SK-N-SH (cell line): ENCODE measurements at regions not wholly inside any gene's neighbourhood (a gene's known extent, or its start where the extent isn't known, plus 50 kb on each side); places are given as distances from the start of the nearest gene placed in this dataset.

Experiments used
- CTCF ChIA-PET: fragments of 300-600, 350-600 bp; formaldehyde crosslinking; extraction: SDS; loops from one replicate; lab custom pipeline; 2021; lab: Yijun Ruan, JAX
- POLR2A ChIA-PET: fragments of 350-600 bp; sonication (Branson Sonifier 250); formaldehyde crosslinking; extraction: SDS; loops from one replicate; lab custom pipeline; 2020; ENCODE audit warnings: antibody characterized with exemption, inconsistent platforms; lab: Yijun Ruan, JAX
- DNase-seq: peaks from one replicate; pipeline ENCODE4 v3.0.0; 2012
- H2AFZ ChIP-seq: fragments of 200-600 bp; sonication (generic); 2 replicates; pipeline ENCODE4 v1.8.1; 2016; ENCODE audit warnings: antibody characterized with exemption, mild to moderate bottlenecking, low read depth
- H3F3A ChIP-seq: fragments of 200-600 bp; sonication (generic); replicated peaks from 2 replicates; pipeline ENCODE3; 2016; ENCODE audit warnings: antibody characterized with exemption, mild to moderate bottlenecking; ENCODE audit not compliant: insufficient read depth
- H3K27ac ChIP-seq, 2 experiments: fragments of 200-500 bp in 1 of 2; fragments of 200-600 bp in 1 of 2; sonication (Bioruptor generic) in 1 of 2; sonication (generic), shearing (Covaris generic) in 1 of 2; 2 replicates each; pipeline versions ENCODE4 v1.5.1 to v1.6.1; 2014 to 2016; ENCODE audit warnings: low read depth in 2 of 2, inconsistent platforms in 1 of 2, low read length in 1 of 2, mild to moderate bottlenecking in 1 of 2, mixed read lengths in 1 of 2
- H3K27me3 ChIP-seq: fragments of 200-600 bp; sonication (generic), shearing (Covaris generic); 2 replicates; pipeline ENCODE4 v1.6.1; 2016; ENCODE audit warnings: mixed run types; ENCODE audit not compliant: insufficient read depth
- H3K36me3 ChIP-seq, 2 experiments: fragments of 200-500 bp in 1 of 2; fragments of 200-600 bp in 1 of 2; sonication (Bioruptor generic) in 1 of 2; sonication (generic) in 1 of 2; replicated peaks in 1 of 2; 2 replicates each; pipeline versions ENCODE3 to v1.5.1; 2014 to 2016; ENCODE audit warnings: low read length in 1 of 2, mild to moderate bottlenecking in 1 of 2; ENCODE audit not compliant: insufficient read depth in 2 of 2, control insufficient read depth in 1 of 2
- H3K4me1 ChIP-seq, 2 experiments: fragments of 200-500 bp in 1 of 2; fragments of 200-600 bp in 1 of 2; sonication (Bioruptor generic) in 1 of 2; sonication (generic), shearing (Covaris generic) in 1 of 2; 2 replicates each; pipeline versions ENCODE4 v1.5.1 to v1.6.1; 2014 to 2016; ENCODE audit warnings: low read depth in 1 of 2, low read length in 1 of 2, mixed run types in 1 of 2; ENCODE audit not compliant: insufficient read depth in 2 of 2, control insufficient read depth in 1 of 2
- H3K4me2 ChIP-seq: fragments of 200-600 bp; sonication (generic), shearing (Covaris generic); 2 replicates; pipeline ENCODE4 v1.6.1; 2017; ENCODE audit warnings: mixed run types
- H3K4me3 ChIP-seq, 2 experiments: fragments of 200-500 bp in 1 of 2; fragments of 200-600 bp in 1 of 2; sonication (Bioruptor generic) in 1 of 2; sonication (generic), shearing (Covaris generic) in 1 of 2; 2 replicates each; pipeline versions ENCODE4 v1.5.1 to v1.8.1; 2014 to 2016; ENCODE audit warnings: low read depth in 2 of 2, inconsistent platforms in 1 of 2, low read length in 1 of 2, mild to moderate bottlenecking in 1 of 2, mixed read lengths in 1 of 2, moderate library complexity in 1 of 2
- H3K79me2 ChIP-seq: fragments of 200-600 bp; sonication (generic); 2 replicates; pipeline ENCODE4 v1.8.1; 2017; ENCODE audit warnings: mild to moderate bottlenecking; ENCODE audit not compliant: insufficient read depth
- H3K9ac ChIP-seq: fragments of 200-600 bp; sonication (generic); 2 replicates; pipeline ENCODE4 v1.6.1; 2017; ENCODE audit warnings: mixed run types
- H3K9me2 ChIP-seq: fragments of 200-600 bp; sonication (generic); 2 replicates; pipeline ENCODE4 v1.6.1; 2017; ENCODE audit warnings: mixed run types
- H3K9me3 ChIP-seq: fragments of 200-600 bp; sonication (generic); 2 replicates; pipeline ENCODE4 v1.6.1; 2017; ENCODE audit warnings: mixed run types, mild to moderate bottlenecking, moderate library complexity
- H4K20me1 ChIP-seq: fragments of 200-600 bp; sonication (generic); 2 replicates; pipeline ENCODE4 v1.6.1; 2017; ENCODE audit warnings: mild to moderate bottlenecking, mixed run types; ENCODE audit not compliant: insufficient read depth
- ELF1 ChIP-seq: IDR thresholded peaks from 2 replicates; pipeline ENCODE4 v1.4.0; 2012
- EZH2phosphoT487 ChIP-seq: fragments of 200-600 bp; sonication (generic); IDR thresholded peaks from 2 replicates; pipeline ENCODE4 v1.6.1; 2017; ENCODE audit warnings: low read depth, mixed run types, mild to moderate bottlenecking, antibody characterized with exemption, moderate library complexity, borderline replicate concordance
- FOXM1 ChIP-seq: IDR thresholded peaks from 2 replicates; pipeline ENCODE4 v1.4.0; 2012; ENCODE audit warnings: low read depth, mild to moderate bottlenecking
- GATA2 ChIP-seq: sonication (generic); formaldehyde crosslinking; IDR thresholded peaks from 2 replicates; pipeline ENCODE4 v1.5.0; 2020; ENCODE audit warnings: mild to moderate bottlenecking, missing genetic modification reagents
- POLR2AphosphoS5 ChIP-seq: IDR thresholded peaks from 2 replicates; pipeline ENCODE4 v1.6.1; 2012; ENCODE audit warnings: low read depth, low read length
- RCOR1 ChIP-seq: fragments of 150-350 bp; IDR thresholded peaks from 2 replicates; pipeline ENCODE4 v1.6.1; 2017; ENCODE audit warnings: antibody characterized with exemption, low read length
- SMC3 ChIP-seq: IDR thresholded peaks from 2 replicates; pipeline ENCODE4 v1.6.1; 2012; ENCODE audit warnings: low read depth, low read length, improper control_type of control experiment
- TAF1 ChIP-seq: IDR thresholded peaks from 2 replicates; pipeline ENCODE4 v1.6.1; 2012; ENCODE audit warnings: low read depth, mild to moderate bottlenecking, low read length, moderate library complexity, borderline replicate concordance
- TCF12 ChIP-seq: IDR thresholded peaks from 2 replicates; pipeline ENCODE4 v1.4.0; 2012
- WGBS: methylation state at CpG from one replicate; pipeline ENCODE4 v1.1.6; 2017; ENCODE audit warnings: low lambda C conversion rate; 5-methylcytosine and 5-hydroxymethylcytosine counted together

GRCh38 chr2:204059016-204059415, 122.5 kb downstream of the ICOS start:
- Histone ChIP-seq H3K4me2 (no peak overlapping the region), H3K4me3 (no peak overlapping the region), H2AFZ (no peak overlapping the region), H3F3A (no peaks in the 10 kb centered on the region), H3K79me2 (no peaks in the 10 kb centered on the region), H3K27ac (no peak overlapping the region), H3K36me3 (no peaks in the 10 kb centered on the region), H3K9me2 (no peaks in the 10 kb centered on the region), H3K27me3 (no peaks in the 10 kb centered on the region), H4K20me1 (no peaks in the 10 kb centered on the region), H3K9ac (no peak overlapping the region), H3K4me1 (peaks cover 0 to 4% of the 10 kb centered on the region in 2 experiments; a peak in 1 of 4 replicates), H3K9me3 (no peaks in the 10 kb centered on the region)
- no peak for DNase-seq
- ChIA-PET CTCF (interaction anchor here (0.6 to 1.0 kb wide), 2 partner anchors 13 to 34 kb away, joined by 3 to 6 read pairs; no protein-coding TSS in a partner anchor), POLR2A (no interaction called here)
- WGBS: 62% methylated on average over 5 of the region's 5 CpGs
- TF ChIP-seq POLR2AphosphoS5 (no peak), TAF1 (no peak), FOXM1 (no peak), EZH2phosphoT487 (no peak)

GRCh38 chr2:204060841-204061240, 124.3 kb downstream of the ICOS start:
- Histone ChIP-seq H3K9me2 (no peaks in the 10 kb centered on the region), H3F3A (no peaks in the 10 kb centered on the region), H3K9ac (no peak overlapping the region), H3K27me3 (no peaks in the 10 kb centered on the region), H3K4me1 (peaks cover 0 to 4% of the 10 kb centered on the region in 2 experiments; a peak in 1 of 4 replicates), H2AFZ (no peak overlapping the region), H3K4me3 (no peak overlapping the region), H3K27ac (no peak overlapping the region), H3K79me2 (no peaks in the 10 kb centered on the region), H4K20me1 (no peaks in the 10 kb centered on the region), H3K36me3 (no peaks in the 10 kb centered on the region), H3K9me3 (no peaks in the 10 kb centered on the region)
- CTCF ChIA-PET: interaction anchor here (1.1 to 3.1 kb wide), 2 partner anchors 12 to 15 kb away, joined by 3 to 13 read pairs; no protein-coding TSS in a partner anchor
- POLR2A ChIA-PET: no interaction called here
- WGBS: 5% methylated on average over 4 of the region's 4 CpGs
- peak; percentile 13 for DNase-seq
- no peak for TF ChIP-seq TCF12
- TF ChIP-seq GATA2: peak; percentile 35; the same call in 1 of the 2 replicates
- no peak for TF ChIP-seq ELF1
- TF ChIP-seq, all 33 proteins: peak for 1
- no peak overlapping the region for H3K4me2 ChIP-seq

- TF ChIP-seq RCOR1: peak; percentile 43; the same call in 1 of the 2 replicates
- 0 out of 2 replicates have a peak, but pooled peaks have one; percentile 30 for TF ChIP-seq GATA2
- no peak for TF ChIP-seq SMC3
- no peak for TF ChIP-seq POLR2AphosphoS5
- ChIA-PET CTCF (interaction anchor here (1.1 to 3.1 kb wide), 2 partner anchors 11 to 14 kb away, joined by 3 to 13 read pairs; no protein-coding TSS in a partner anchor), POLR2A (no interaction called here)
- H2AFZ ChIP-seq: no peak overlapping the region
- no peak overlapping the region for H3K9ac ChIP-seq
- H3K36me3 ChIP-seq: no peaks in the 10 kb centered on the region
- H3K4me3 ChIP-seq: no peak overlapping the region
- H3K9me3 ChIP-seq: no peaks in the 10 kb centered on the region
- H4K20me1 ChIP-seq: no peaks in the 10 kb centered on the region
- H3K9me2 ChIP-seq: no peaks in the 10 kb centered on the region
- H3F3A ChIP-seq: no peaks in the 10 kb centered on the region
- H3K79me2 ChIP-seq: no peaks in the 10 kb centered on the region
- H3K27me3 ChIP-seq: no peaks in the 10 kb centered on the region
- WGBS: 29% methylated on average over 2 of the region's 4 CpGs
- peaks cover 0 to 4% of the 10 kb centered on the region in 2 experiments; a peak in 1 of 4 replicates for H3K4me1 ChIP-seq
- H3K4me2 ChIP-seq: no peak overlapping the region
- H3K27ac ChIP-seq: no peak overlapping the region
- peak; percentile 27 for DNase-seq
Observed at GRCh38 chr2:204061241-204061640, 124.7 kb downstream of the ICOS start.
